IPS DF 6.9 (cell line): ENCODE measurements at regions not wholly inside any gene's neighbourhood (a gene's known extent, or its start where the extent isn't known, plus 50 kb on each side); places are given as distances from the start of the nearest gene placed in this dataset.
"Not testable (repeated sequence)": the region's sequence is repeated elsewhere in the genome, so short reads cannot be mapped to it uniquely, and the experiment has no call there.

Source experiments
- DNase-seq: peaks from one replicate; pipeline ENCODE4 v3.0.0-alpha.2; 2013; ENCODE audit warnings: low read depth, low spot score
- H3K27ac ChIP-seq: one replicate; pipeline ENCODE4 v1.5.1; 2013; ENCODE audit warnings: low read length, control low read depth
- H3K27me3 ChIP-seq: 2 replicates; pipeline ENCODE4 v1.6.1; 2013; ENCODE audit warnings: mild to moderate bottlenecking, low read length; ENCODE audit not compliant: control insufficient read depth, insufficient read depth
- H3K36me3 ChIP-seq: 2 replicates; pipeline ENCODE4 v1.6.1; 2013; ENCODE audit warnings: low read length; ENCODE audit not compliant: control insufficient read depth, insufficient read depth
- H3K4me1 ChIP-seq: 2 replicates; pipeline ENCODE4 v1.6.1; 2013; ENCODE audit warnings: low read length; ENCODE audit not compliant: control insufficient read depth, insufficient read depth
- H3K4me3 ChIP-seq: 2 replicates; pipeline ENCODE4 v1.5.1; 2013; ENCODE audit warnings: mild to moderate bottlenecking, low read length
- H3K9me3 ChIP-seq: 2 replicates; pipeline ENCODE4 v1.6.1; 2013; ENCODE audit warnings: low read length, inconsistent platforms; ENCODE audit not compliant: control insufficient read depth, insufficient read depth
- WGBS: extraction: QIAGEN DNeasy Blood & Tissue Kit; methylation state at CpG from one replicate; pipeline ENCODE4 v1.1.7; 2013; ENCODE audit warnings: mixed read lengths, missing lambda C conversion rate; ENCODE audit not compliant: insufficient read length, insufficient coverage; 5-methylcytosine and 5-hydroxymethylcytosine counted together

DNA sequence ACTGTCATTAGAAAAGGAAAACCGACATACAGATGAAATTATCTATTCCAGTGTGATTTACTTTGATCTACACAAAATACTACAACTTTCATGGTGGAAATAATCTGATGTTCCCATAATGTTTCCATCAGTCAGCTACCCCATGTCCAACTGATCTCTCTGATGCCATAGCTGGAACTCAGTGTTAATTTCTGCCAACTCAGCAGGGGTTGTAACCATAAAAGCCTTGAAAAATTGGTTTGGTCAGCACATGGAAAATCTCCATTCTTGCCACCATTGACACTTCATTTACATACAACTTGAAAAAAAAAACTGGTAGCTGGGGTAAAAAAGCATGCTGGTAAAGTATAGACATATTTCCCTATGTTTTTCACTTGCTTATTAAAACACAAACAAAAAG lies 1463.7 kb downstream of the OTOL1 start:
- Histone ChIP-seq H3K4me3 (no peak overlapping the region), H3K4me1 (no peaks in the 10 kb centered on the region), H3K9me3 (no peaks in the 10 kb centered on the region), H3K36me3 (no peaks in the 10 kb centered on the region), H3K27me3 (no peaks in the 10 kb centered on the region), H3K27ac (no peak overlapping the region)
- DNase-seq, result no peak
- no CpG with 5 or more reads among the region's 1 CpG for WGBS

DNA sequence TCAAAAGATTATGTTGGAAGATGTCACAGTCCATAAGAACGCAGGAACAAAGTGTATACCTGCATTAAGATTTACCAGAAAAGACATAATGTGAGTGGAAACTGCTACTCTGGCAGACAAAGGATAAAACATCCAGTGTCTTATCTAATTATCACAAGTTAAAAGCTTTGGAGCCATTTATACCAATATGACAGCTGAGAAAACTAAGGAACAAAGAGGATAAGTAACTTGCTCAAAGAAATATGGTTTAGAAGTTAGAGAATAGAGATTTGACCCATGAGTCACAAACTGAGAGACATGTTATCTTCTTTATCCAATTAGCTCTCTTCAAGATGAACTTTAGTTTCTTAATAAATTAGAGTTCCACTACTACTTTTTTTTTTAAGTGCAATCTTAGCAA lies 1473.7 kb downstream of the OTOL1 start:
- Histone ChIP-seq H3K27me3 (no peaks in the 10 kb centered on the region), H3K27ac (no peak overlapping the region), H3K4me1 (no peaks in the 10 kb centered on the region), H3K9me3 (no peaks in the 10 kb centered on the region), H3K4me3 (no peak overlapping the region), H3K36me3 (no peaks in the 10 kb centered on the region)
- no peak for DNase-seq
- WGBS, result no CpG with 5 or more reads among the region's 1 CpG

DNA sequence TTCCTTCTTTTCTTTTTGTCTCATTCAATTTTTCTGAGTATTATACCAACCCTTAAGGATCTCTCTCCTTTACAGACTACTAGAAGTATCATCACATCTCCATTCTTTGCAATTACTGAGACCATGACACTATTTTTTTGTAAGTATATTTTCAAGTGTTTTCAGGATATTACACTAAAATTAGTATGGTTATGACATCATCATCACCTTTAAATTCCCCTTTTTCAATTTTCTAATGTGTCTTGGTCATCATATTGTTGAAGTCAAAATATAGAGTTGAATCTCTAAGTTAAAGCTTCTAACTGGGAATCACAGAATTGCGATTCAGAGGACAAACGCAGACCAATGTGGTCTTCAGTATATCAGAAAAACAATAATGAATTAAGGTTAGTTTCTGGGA lies 1475.1 kb downstream of the OTOL1 start:
- Histone ChIP-seq H3K4me1 (no peaks in the 10 kb centered on the region), H3K4me3 (no peak overlapping the region), H3K27me3 (no peaks in the 10 kb centered on the region), H3K27ac (no peak overlapping the region), H3K36me3 (no peaks in the 10 kb centered on the region), H3K9me3 (no peaks in the 10 kb centered on the region)
- no CpG with 5 or more reads among the region's 2 CpGs for WGBS
- no peak for DNase-seq

DNA sequence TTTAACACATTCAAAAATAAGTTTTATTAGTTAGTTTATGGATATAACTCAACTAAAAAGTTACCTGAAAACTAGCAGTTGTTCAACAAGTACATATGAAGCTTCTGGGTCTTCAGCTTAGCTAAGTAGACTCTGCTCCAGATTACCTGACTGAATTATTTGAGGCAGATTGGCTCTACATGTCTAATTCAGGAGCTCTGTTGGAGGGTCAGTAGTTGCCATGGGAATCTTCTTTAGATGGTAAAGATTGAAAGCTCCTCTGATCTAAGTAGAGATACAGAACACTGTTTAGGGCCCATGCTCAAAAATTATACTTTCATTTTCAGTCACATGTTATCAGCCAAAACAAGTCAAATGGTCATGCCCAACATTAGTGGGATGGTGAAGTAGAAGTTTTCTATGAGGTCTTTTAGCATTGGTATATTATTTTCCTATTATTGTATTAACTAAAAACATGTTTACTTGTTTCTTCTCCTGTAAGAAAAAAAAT lies 1476.9 kb downstream of the OTOL1 start:
- H3K9me3 ChIP-seq, result no peaks in the 10 kb centered on the region
- H3K4me3 ChIP-seq, result no peak overlapping the region
- DNase-seq, result no peak
- H3K27me3 ChIP-seq, result no peaks in the 10 kb centered on the region
- no peak overlapping the region for H3K27ac ChIP-seq
- H3K36me3 ChIP-seq, result no peaks in the 10 kb centered on the region
- H3K4me1 ChIP-seq, result no peaks in the 10 kb centered on the region

DNA sequence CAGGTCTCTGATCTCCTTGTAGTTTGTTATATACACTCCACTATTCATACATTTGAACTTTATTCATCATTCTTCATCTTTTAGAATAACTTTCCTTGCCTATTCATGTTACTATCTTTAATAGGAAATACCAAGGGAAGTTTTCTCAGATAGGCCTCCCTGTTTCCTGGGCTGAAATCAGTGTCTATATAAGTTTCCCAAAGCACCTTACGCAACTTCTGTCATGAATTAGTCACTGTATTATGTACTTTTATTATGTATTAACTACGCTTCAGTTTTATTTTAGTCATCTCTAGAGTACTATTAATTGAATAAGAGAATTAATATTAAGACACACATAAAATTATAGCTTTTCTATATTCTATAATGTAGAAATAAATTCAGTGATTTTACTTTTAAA lies 1481.5 kb downstream of the OTOL1 start:
- no peak for DNase-seq
- no peak overlapping the region for H3K27ac ChIP-seq
- no CpG with 5 or more reads among the region's 2 CpGs for WGBS
- no peak overlapping the region for H3K4me3 ChIP-seq
- H3K36me3 ChIP-seq, result no peaks in the 10 kb centered on the region
- no peaks in the 10 kb centered on the region for H3K4me1 ChIP-seq
- no peaks in the 10 kb centered on the region for H3K27me3 ChIP-seq
- no peaks in the 10 kb centered on the region for H3K9me3 ChIP-seq

DNA sequence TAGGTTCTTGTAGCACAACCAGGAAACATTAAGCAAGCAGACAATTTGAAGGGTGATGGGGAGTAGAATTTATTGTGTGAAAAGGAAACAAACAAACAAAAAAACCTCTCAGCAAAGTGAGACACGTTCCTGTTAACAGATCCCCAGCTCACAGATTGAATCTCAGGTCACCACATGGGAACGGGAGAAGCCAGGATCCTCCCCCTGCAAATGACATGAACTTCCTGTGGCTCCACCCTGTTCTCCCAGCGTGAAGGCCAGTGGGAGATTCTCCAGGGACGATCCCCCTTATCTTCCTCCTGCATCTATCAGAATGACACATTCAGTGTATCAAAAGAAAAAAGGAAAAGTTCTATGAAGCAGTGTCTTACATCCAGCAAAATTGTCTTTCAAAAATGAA lies 1488.1 kb downstream of the OTOL1 start:
- Histone ChIP-seq H3K9me3 (no peaks in the 10 kb centered on the region), H3K27me3 (no peaks in the 10 kb centered on the region), H3K27ac (no peak overlapping the region), H3K36me3 (no peaks in the 10 kb centered on the region), H3K4me1 (no peaks in the 10 kb centered on the region), H3K4me3 (no peak overlapping the region)
- WGBS, result no CpG with 5 or more reads among the region's 4 CpGs
- no peak for DNase-seq

DNA sequence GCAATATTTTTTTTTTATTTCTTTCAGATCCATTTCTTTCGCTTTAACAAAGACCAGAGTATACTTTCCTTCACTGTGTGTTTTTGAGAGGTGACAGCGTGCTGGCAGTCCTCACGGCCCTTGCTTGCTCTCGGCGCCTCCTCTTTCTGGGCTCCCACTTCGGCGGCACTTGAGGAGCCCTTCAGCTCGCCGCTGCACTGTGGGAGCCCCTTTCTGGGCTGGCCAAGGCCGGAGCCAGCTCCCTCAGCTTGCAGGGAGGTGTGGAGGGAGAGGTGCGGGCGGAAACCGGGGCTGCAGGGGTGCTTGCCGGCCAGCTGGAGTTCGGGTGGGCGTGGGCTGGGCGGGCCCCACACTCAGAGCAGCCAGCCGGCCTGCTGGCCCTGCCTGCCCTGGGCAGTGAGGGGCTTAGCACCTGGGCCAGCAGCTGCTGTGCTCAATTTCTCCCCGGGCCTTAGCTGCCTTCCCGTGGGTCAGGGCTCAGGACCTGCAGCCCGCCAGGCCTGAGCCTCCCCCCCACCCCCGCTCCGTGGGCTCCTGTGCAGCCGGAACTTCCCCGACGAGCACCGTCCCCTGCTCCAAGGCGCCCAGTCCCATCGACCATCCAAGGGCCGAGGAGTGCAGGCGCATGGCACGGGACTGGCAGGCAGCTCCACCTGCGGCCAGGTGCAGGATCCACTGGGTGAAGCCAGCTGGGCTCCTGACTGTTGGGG lies 1490.6 kb downstream of the OTOL1 start:
- DNase-seq, H3K9me3 ChIP-seq, H3K36me3 ChIP-seq, H3K27me3 ChIP-seq, H3K27ac ChIP-seq, H3K4me3 ChIP-seq, H3K4me1 ChIP-seq: not testable (repeated sequence)
- no CpG with 5 or more reads among the region's 33 CpGs for WGBS

DNA sequence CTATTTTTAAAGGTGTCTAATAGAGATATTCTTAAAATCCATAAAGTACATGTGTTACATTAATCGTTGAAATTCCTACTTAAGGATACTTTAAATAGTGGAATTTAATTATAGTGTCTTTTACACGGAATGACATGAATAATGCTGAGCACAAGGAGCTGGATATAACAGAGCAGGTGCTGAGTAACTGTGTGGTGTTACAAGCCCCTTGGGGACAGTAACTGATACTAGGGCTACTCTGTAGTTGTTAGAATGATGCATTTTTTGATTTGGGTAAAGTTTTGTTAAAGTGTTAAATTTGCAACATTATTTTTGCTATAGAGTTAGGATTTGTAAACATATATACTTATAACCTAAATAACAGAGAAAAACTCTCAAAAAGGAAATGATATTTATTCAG lies 1496.1 kb downstream of the OTOL1 start:
- DNase-seq, result no peak
- H3K36me3 ChIP-seq, result no peaks in the 10 kb centered on the region
- H3K27me3 ChIP-seq, result no peaks in the 10 kb centered on the region
- H3K4me1 ChIP-seq, result no peaks in the 10 kb centered on the region
- H3K27ac ChIP-seq, result no peak overlapping the region
- no CpG with 5 or more reads among the region's 2 CpGs for WGBS
- no peak overlapping the region for H3K4me3 ChIP-seq
- no peaks in the 10 kb centered on the region for H3K9me3 ChIP-seq

DNA sequence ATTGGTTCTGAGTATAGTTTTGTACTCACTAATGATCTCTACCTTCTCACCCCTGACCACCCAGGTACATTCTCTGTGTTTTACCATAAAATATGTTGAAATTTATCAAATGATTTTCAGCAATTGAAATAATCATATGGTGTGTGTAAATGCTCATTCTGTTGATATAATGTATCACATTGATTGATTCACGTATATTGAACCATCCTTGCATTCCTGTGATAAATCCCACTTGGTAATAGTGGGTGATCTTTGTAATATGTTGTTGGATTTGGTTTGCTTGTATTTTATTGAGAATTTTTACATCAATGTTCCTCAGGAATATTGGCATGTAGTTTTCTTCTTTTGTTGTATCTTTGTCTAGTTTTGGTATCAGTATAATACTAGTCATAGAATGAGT lies 1497.6 kb downstream of the OTOL1 start:
- Histone ChIP-seq H3K27ac (no peak overlapping the region), H3K9me3 (no peaks in the 10 kb centered on the region), H3K36me3 (no peaks in the 10 kb centered on the region), H3K4me1 (no peaks in the 10 kb centered on the region), H3K4me3 (no peak overlapping the region), H3K27me3 (no peaks in the 10 kb centered on the region)
- no peak for DNase-seq
- no CpG with 5 or more reads among the region's 1 CpG for WGBS

DNA sequence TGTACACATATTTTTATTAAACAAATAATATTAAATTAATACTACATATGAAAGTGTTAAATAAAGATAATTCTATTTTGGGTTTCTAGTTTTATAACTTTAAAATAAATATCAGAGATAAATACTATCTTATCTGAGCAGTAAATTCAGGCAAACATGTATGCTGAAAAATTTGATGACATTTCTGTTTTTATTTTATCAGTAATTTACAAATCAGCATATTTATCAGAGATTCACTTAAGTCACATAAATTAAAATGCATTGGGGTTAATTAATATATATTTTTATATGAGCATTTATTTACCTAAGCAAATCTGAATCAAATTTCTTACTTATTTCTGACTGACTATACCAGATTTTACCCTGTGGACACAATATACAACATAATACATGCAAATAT lies 1499.8 kb downstream of the OTOL1 start:
- DNase-seq, result no peak
- Histone ChIP-seq H3K4me3 (no peak overlapping the region), H3K27me3 (no peaks in the 10 kb centered on the region), H3K36me3 (no peaks in the 10 kb centered on the region), H3K4me1 (no peaks in the 10 kb centered on the region), H3K27ac (no peak overlapping the region), H3K9me3 (no peaks in the 10 kb centered on the region)

DNA sequence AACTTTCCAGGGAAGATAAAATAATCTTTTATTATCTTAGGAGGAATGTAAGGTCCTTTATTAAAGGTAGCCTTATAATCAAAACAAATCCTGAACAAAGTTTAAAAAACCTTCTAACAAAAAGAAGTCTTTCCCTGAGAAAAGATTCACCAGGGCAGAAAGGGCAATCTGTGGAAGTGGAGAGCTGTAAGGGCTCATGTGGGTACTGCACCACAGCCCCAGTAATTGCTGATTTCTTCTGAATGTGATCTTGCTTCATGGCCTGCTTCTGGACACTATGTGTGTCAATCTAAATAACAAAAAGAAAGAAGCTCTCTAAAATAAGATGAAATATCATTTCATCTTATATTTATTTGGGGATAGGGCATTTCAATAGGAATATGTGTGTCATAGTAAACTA lies 1501.6 kb downstream of the OTOL1 start:
- no peaks in the 10 kb centered on the region for H3K36me3 ChIP-seq
- no peaks in the 10 kb centered on the region for H3K4me1 ChIP-seq
- no peaks in the 10 kb centered on the region for H3K9me3 ChIP-seq
- no peak overlapping the region for H3K4me3 ChIP-seq
- H3K27ac ChIP-seq, result no peak overlapping the region
- H3K27me3 ChIP-seq, result no peaks in the 10 kb centered on the region
- no peak for DNase-seq
